Panc1 (cell line): ENCODE measurements at regions not wholly inside any gene's neighbourhood (a gene's known extent, or its start where the extent isn't known, plus 50 kb on each side); places are given as distances from the start of the nearest gene placed in this dataset.

ENCODE experiments used
- ATAC-seq: fragments of 200-7000 bp; cut with Tn5 transposase; 2 replicates; pipeline ENCODE4 v1.9.1; 2020; ENCODE audit warnings: mild to moderate bottlenecking, moderate library complexity
- BruUV-seq: library from RNA; stranded (reverse); fragments of 400-500 nt; replicated peaks from 2 replicates; lab custom pipeline; 2021; lab: Mats Ljungman, UMichigan
- CTCF ChIA-PET: fragments of 300-600 bp; sonication (Branson Sonifier 250); formaldehyde crosslinking; loops from one replicate; lab custom pipeline; 2022; ENCODE audit warnings: antibody characterized with exemption; lab: Charles Lee
- POLR2A ChIA-PET: fragments of 300-600 bp; sonication (Branson Sonifier 250); formaldehyde crosslinking; loops from one replicate; lab custom pipeline; 2022; ENCODE audit warnings: antibody characterized with exemption; lab: Charles Lee
- DNase-seq: peaks from one replicate; pipeline ENCODE4 v3.0.0-alpha.2; 2010; ENCODE audit warnings: low read depth, low spot score
- H3K27ac ChIP-seq: 2 replicates; pipeline ENCODE4 v1.5.1; 2011; ENCODE audit warnings: mild to moderate bottlenecking, low read length, inconsistent platforms
- H3K27me3 ChIP-seq: fragments of 200-500 bp; sonication (Bioruptor generic); 2 replicates; pipeline ENCODE4 v1.6.0; 2014; ENCODE audit warnings: low read length, inconsistent platforms; ENCODE audit not compliant: control insufficient read depth, insufficient read depth
- H3K36me3 ChIP-seq: fragments of 200-500 bp; sonication (Bioruptor generic); 2 replicates; pipeline ENCODE4 v1.5.1; 2014; ENCODE audit warnings: inconsistent platforms, mild to moderate bottlenecking, low read length, moderate library complexity; ENCODE audit not compliant: control insufficient read depth, insufficient read depth
- H3K4me1 ChIP-seq: 2 replicates; pipeline ENCODE4 v1.5.1; 2011; ENCODE audit warnings: inconsistent platforms, mild to moderate bottlenecking, low read length, moderate library complexity; ENCODE audit not compliant: control insufficient read depth, insufficient read depth
- H3K4me3 ChIP-seq, 2 experiments: 2 replicates each; pipeline ENCODE4 v1.5.1; 2011 to 2012; ENCODE audit warnings: low read depth in 2 of 2, low read length in 2 of 2, mild to moderate bottlenecking in 2 of 2, inconsistent platforms in 1 of 2, moderate library complexity in 1 of 2
- H3K9me3 ChIP-seq: fragments of 200-500 bp; sonication (Bioruptor generic); 2 replicates; pipeline ENCODE4 v1.5.1; 2014; ENCODE audit warnings: low read depth, mild to moderate bottlenecking, inconsistent platforms, low read length, moderate library complexity; ENCODE audit not compliant: control insufficient read depth, insufficient read depth
- POLR2AphosphoS5 ChIP-seq: IDR thresholded peaks from 2 replicates; pipeline ENCODE4 v1.6.1; 2012; ENCODE audit warnings: mild to moderate bottlenecking, low read depth, low read length, moderate library complexity
- SIN3A ChIP-seq: IDR thresholded peaks from 2 replicates; pipeline ENCODE4 v1.6.1; 2012; ENCODE audit warnings: low read depth, mild to moderate bottlenecking, low read length, moderate library complexity, borderline replicate concordance; ENCODE audit not compliant: insufficient read depth
- TCF7L2 ChIP-seq: IDR thresholded peaks from 2 replicates; pipeline ENCODE4 v1.6.1; 2011; ENCODE audit warnings: mild to moderate bottlenecking, low read depth, low read length, inconsistent platforms
- in situ Hi-C: cut with HindIII; loops from 2 replicates; pipeline ENCODE4 v1.10.0; 2016; ENCODE audit warnings: low sequenced_read_pairs, low pct_unique_long_range_greater_than_20kb
- intact Hi-C: fragments of 100-400 bp; cut with micrococcal nuclease; formaldehyde crosslinking; loops from one replicate; pipeline ENCODE4 v1.10.0; 2022; ENCODE audit not compliant: unreplicated experiment
- TF ChIP-seq, protein P1 (sequence below), 2 experiments: IDR thresholded peaks; 2 replicates each; pipeline ENCODE4 v1.6.1; 2011 to 2012; ENCODE audit warnings: low read depth in 2 of 2, control low read depth in 1 of 2, low read length in 1 of 2, mild to moderate bottlenecking in 1 of 2, moderate library complexity in 1 of 2; ENCODE audit not compliant: insufficient read depth in 1 of 2
- TF ChIP-seq, protein P2 (sequence below): fragments of 450-650 bp; IDR thresholded peaks from 2 replicates; pipeline ENCODE4 v1.5.1; 2017; ENCODE audit warnings: mild to moderate bottlenecking

DNA sequence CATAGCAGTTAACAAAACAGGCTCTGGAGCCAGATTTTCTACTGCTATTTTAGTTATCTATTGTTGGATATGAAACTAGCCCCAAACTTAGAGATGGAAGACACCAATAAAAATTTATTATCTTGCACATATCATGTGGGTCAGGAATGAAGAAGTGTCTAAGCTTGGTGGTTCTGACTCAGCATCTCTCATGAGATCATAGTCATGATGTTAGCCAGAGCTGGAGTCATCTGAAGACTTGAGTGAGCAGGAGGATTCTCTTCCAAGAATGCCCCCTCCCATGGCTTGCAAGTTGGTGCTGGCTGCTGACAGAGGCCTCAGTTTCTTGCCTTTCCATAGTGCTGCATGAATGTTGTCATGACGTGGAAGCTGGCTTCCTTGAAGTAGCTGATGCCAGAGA, 68.2 kb upstream of the TAPT1 start:
- H3K36me3 ChIP-seq: no peaks in the 10 kb centered on the region
- H3K4me3 ChIP-seq: no peak overlapping the region
- intact Hi-C loops: loop anchor here (5.0 kb wide), 2 partner anchors 153 to 1153 kb away; no protein-coding TSS in a partner anchor
- in situ Hi-C loops: no loop called here
- ChIA-PET POLR2A (no interaction called here), CTCF (no interaction called here)
- ATAC-seq (no peak), DNase-seq (no peak)
- no peak overlapping the region for H3K27ac ChIP-seq
- H3K9me3 ChIP-seq: no peaks in the 10 kb centered on the region
- BruUV-seq: no TSS peak
- TF ChIP-seq SIN3A: no peak
- TF ChIP-seq, protein P1, sequence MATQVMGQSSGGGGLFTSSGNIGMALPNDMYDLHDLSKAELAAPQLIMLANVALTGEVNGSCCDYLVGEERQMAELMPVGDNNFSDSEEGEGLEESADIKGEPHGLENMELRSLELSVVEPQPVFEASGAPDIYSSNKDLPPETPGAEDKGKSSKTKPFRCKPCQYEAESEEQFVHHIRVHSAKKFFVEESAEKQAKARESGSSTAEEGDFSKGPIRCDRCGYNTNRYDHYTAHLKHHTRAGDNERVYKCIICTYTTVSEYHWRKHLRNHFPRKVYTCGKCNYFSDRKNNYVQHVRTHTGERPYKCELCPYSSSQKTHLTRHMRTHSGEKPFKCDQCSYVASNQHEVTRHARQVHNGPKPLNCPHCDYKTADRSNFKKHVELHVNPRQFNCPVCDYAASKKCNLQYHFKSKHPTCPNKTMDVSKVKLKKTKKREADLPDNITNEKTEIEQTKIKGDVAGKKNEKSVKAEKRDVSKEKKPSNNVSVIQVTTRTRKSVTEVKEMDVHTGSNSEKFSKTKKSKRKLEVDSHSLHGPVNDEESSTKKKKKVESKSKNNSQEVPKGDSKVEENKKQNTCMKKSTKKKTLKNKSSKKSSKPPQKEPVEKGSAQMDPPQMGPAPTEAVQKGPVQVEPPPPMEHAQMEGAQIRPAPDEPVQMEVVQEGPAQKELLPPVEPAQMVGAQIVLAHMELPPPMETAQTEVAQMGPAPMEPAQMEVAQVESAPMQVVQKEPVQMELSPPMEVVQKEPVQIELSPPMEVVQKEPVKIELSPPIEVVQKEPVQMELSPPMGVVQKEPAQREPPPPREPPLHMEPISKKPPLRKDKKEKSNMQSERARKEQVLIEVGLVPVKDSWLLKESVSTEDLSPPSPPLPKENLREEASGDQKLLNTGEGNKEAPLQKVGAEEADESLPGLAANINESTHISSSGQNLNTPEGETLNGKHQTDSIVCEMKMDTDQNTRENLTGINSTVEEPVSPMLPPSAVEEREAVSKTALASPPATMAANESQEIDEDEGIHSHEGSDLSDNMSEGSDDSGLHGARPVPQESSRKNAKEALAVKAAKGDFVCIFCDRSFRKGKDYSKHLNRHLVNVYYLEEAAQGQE (IDR thresholded peaks at IDR 0.05; ENCODE audit: insufficient read depth in 1 of 2, low read depth in 2 of 2, low read length in 1 of 2): no peak
- TF ChIP-seq TCF7L2: no peak
- TF ChIP-seq POLR2AphosphoS5: no peak
- TF ChIP-seq, protein P2, sequence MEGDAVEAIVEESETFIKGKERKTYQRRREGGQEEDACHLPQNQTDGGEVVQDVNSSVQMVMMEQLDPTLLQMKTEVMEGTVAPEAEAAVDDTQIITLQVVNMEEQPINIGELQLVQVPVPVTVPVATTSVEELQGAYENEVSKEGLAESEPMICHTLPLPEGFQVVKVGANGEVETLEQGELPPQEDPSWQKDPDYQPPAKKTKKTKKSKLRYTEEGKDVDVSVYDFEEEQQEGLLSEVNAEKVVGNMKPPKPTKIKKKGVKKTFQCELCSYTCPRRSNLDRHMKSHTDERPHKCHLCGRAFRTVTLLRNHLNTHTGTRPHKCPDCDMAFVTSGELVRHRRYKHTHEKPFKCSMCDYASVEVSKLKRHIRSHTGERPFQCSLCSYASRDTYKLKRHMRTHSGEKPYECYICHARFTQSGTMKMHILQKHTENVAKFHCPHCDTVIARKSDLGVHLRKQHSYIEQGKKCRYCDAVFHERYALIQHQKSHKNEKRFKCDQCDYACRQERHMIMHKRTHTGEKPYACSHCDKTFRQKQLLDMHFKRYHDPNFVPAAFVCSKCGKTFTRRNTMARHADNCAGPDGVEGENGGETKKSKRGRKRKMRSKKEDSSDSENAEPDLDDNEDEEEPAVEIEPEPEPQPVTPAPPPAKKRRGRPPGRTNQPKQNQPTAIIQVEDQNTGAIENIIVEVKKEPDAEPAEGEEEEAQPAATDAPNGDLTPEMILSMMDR: no peak
- no peaks in the 10 kb centered on the region for H3K4me1 ChIP-seq
- H3K27me3 ChIP-seq: no peaks in the 10 kb centered on the region

DNA sequence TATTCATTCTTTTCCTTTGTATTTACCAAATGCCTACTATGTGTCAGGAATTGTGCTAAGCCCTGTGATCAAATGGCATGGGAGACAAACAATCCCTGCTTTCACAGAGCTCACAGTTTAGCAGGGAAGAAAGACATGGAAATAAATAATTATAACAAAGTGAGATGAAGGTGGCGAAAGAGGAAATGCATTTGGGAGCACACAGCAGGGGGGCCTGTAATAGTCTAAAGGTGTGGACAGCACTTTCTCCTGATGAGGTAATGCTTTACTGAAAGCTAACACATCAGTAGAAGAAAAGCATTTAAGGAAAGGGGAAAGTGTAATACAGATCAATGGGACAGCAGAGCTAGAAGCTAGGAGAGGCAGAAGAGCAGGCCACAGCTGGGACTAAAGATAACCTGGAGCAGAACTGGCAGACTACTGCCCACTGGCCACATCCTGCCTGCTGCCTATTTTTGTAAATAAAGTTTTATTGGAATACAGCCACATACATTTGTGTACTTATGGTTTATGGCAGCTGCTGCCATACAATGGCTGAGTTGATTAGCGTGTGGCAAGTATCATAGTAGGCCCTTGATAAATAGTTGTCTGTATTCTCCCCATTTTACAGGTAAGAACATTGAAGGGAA, 67.1 kb upstream of the TAPT1 start:
- ChIA-PET CTCF (no interaction called here), POLR2A (no interaction called here)
- TF ChIP-seq POLR2AphosphoS5 (no peak), TCF7L2 (no peak), SIN3A (no peak)
- TF ChIP-seq, protein P1 (IDR thresholded peaks at IDR 0.05; ENCODE audit: insufficient read depth in 1 of 2, low read depth in 2 of 2, low read length in 1 of 2): no peak
- TF ChIP-seq, protein P2: no peak
- no peaks in the 10 kb centered on the region for H3K9me3 ChIP-seq
- H3K4me1 ChIP-seq: no peaks in the 10 kb centered on the region
- BruUV-seq: no TSS peak
- in situ Hi-C loops (no loop called here), intact Hi-C loops (loop anchor here (5.0 kb wide), 2 partner anchors 154 to 1154 kb away; no protein-coding TSS in a partner anchor)
- no peaks in the 10 kb centered on the region for H3K36me3 ChIP-seq
- H3K27me3 ChIP-seq: no peaks in the 10 kb centered on the region
- DNase-seq (no peak), ATAC-seq (no peak)
- no peak overlapping the region for H3K4me3 ChIP-seq
- H3K27ac ChIP-seq: no peak overlapping the region
